HEK293 (cell line): ENCODE measurements at regions not wholly inside any gene's neighbourhood (a gene's known extent, or its start where the extent isn't known, plus 50 kb on each side); places are given as distances from the start of the nearest gene placed in this dataset.

ENCODE experiments used
- CTCF ChIA-PET: fragments of 350-600 bp; formaldehyde crosslinking; extraction: SDS; loops from one replicate; lab custom pipeline; 2021; ENCODE audit warnings: antibody characterized with exemption; lab: Yijun Ruan, JAX
- POLR2A ChIA-PET: fragments of 300-600 bp; formaldehyde crosslinking; extraction: SDS; loops from one replicate; lab custom pipeline; 2020; ENCODE audit warnings: antibody characterized with exemption, inconsistent platforms; lab: Yijun Ruan, JAX
- H3K27ac ChIP-seq: fragments of 200-500 bp; sonication (Bioruptor generic); 2 replicates; pipeline ENCODE4 v1.5.1; 2014; ENCODE audit warnings: low read depth, low read length, control low read depth, inconsistent platforms; ENCODE audit errors: extremely low read depth
- H3K36me3 ChIP-seq, 2 experiments: fragments of 200-500 bp in 1 of 2; sonication (Bioruptor generic) in 1 of 2; 1 replicate in 1 of 2; 2 replicates in 1 of 2; pipeline ENCODE4 v1.5.1; 2014 to 2017; ENCODE audit warnings: inconsistent platforms in 2 of 2, low read length in 2 of 2; ENCODE audit not compliant: control insufficient read depth in 2 of 2, insufficient read depth in 1 of 2
- H3K4me1 ChIP-seq: fragments of 200-500 bp; sonication (Bioruptor generic); 2 replicates; pipeline ENCODE4 v1.5.1; 2014; ENCODE audit warnings: mild to moderate bottlenecking, low read length, inconsistent platforms; ENCODE audit not compliant: control insufficient read depth, insufficient read depth
- H3K4me3 ChIP-seq: 2 replicates; pipeline ENCODE4 v1.5.1; 2011; ENCODE audit warnings: low read depth, mild to moderate bottlenecking, control low read depth, low read length, moderate library complexity
- H3K9me3 ChIP-seq: fragments of 200-500 bp; sonication (Bioruptor generic); 2 replicates; pipeline ENCODE4 v1.5.1; 2014; ENCODE audit warnings: low read depth, low read length, inconsistent platforms; ENCODE audit not compliant: control insufficient read depth, insufficient read depth
- ZBTB48 ChIP-seq: fragments of 450-650 bp; formaldehyde crosslinking; IDR thresholded peaks from 2 replicates; pipeline ENCODE4 v1.5.1; 2016; ENCODE audit warnings: missing biosample characterization, missing genetic modification characterization
- ZNF112 ChIP-seq: fragments of 450-650 bp; formaldehyde crosslinking; IDR thresholded peaks from 2 replicates; pipeline ENCODE4 v1.5.0; 2017; ENCODE audit warnings: missing biosample characterization, missing genetic modification characterization
- ZNF121 ChIP-seq: fragments of 450-650 bp; formaldehyde crosslinking; IDR thresholded peaks from 2 replicates; pipeline ENCODE4 v1.5.1; 2016; ENCODE audit warnings: missing biosample characterization, missing genetic modification characterization
- ZNF202 ChIP-seq: fragments of 450-650 bp; formaldehyde crosslinking; IDR thresholded peaks from 2 replicates; pipeline ENCODE4 v1.5.1; 2016; ENCODE audit warnings: missing biosample characterization, missing genetic modification characterization, borderline replicate concordance
- ZNF416 ChIP-seq: fragments of 450-650 bp; formaldehyde crosslinking; IDR thresholded peaks from 2 replicates; pipeline ENCODE4 v1.5.1; 2016; ENCODE audit warnings: missing biosample characterization, missing genetic modification characterization
- ZNF768 ChIP-seq: fragments of 450-650 bp; formaldehyde crosslinking; IDR thresholded peaks from 2 replicates; pipeline ENCODE4 v1.5.1; 2018; ENCODE audit warnings: missing biosample characterization, mild to moderate bottlenecking, missing genetic modification characterization
- TF ChIP-seq, protein P1 (sequence below): fragments of 450-650 bp; formaldehyde crosslinking; IDR thresholded peaks from 2 replicates; pipeline ENCODE4 v1.5.1; 2016; ENCODE audit warnings: missing biosample characterization, missing genetic modification characterization
- TF ChIP-seq, protein P2 (sequence below): sonication (generic); formaldehyde crosslinking; IDR thresholded peaks from 2 replicates; pipeline ENCODE4 v1.8.1; 2022; ENCODE audit warnings: mild to moderate bottlenecking, moderate library complexity, missing genetic modification reagents
- TF ChIP-seq, protein P3 (sequence below): fragments of 450-650 bp; formaldehyde crosslinking; IDR thresholded peaks from 2 replicates; pipeline ENCODE4 v1.5.1; 2016; ENCODE audit warnings: missing biosample characterization, missing genetic modification characterization, borderline replicate concordance
- TF ChIP-seq, protein P4 (sequence below): fragments of 450-650 bp; formaldehyde crosslinking; IDR thresholded peaks from 2 replicates; pipeline ENCODE4 v1.5.1; 2016; ENCODE audit warnings: missing biosample characterization, missing genetic modification characterization
- TF ChIP-seq, protein P5 (sequence below): fragments of 450-650 bp; formaldehyde crosslinking; IDR thresholded peaks from 2 replicates; pipeline ENCODE4 v1.5.1; 2016; ENCODE audit warnings: missing biosample characterization, missing genetic modification characterization

DNA sequence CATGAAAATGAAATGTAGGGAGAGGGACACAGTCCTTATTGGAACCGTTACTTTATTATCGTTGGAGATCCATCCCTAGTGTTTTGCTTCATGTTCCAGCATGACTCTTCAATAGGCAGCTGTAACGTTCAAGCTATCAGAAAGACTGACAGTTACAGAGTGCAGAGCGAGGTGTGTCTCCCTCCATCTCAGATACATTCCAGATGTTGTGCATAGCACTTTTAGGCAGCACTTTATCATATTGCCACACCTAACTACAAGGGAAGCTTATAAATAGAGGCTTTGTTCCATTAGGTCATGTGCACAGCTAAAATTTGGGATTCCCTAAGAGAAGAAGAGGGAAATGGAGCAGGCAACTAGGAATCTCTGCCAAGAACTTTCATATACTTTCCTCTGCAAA, 1009.6 kb downstream of the ROBO2 start:
- POLR2A ChIA-PET = no interaction called here
- Histone ChIP-seq H3K4me1 (no peaks in the 10 kb centered on the region), H3K4me3 (no peak overlapping the region), H3K27ac (no peak overlapping the region), H3K9me3 (no peaks in the 10 kb centered on the region)
- CTCF ChIA-PET = no interaction called here
- TF ChIP-seq ZNF768 (tag by site-specific recombination) (no peak), ZNF112 (tag by site-specific recombination) (no peak), ZNF202 (tag by site-specific recombination) (no peak), ZBTB48 (tag by site-specific recombination) (no peak), ZNF416 (tag by site-specific recombination) (no peak)
- TF ChIP-seq, protein P1, sequence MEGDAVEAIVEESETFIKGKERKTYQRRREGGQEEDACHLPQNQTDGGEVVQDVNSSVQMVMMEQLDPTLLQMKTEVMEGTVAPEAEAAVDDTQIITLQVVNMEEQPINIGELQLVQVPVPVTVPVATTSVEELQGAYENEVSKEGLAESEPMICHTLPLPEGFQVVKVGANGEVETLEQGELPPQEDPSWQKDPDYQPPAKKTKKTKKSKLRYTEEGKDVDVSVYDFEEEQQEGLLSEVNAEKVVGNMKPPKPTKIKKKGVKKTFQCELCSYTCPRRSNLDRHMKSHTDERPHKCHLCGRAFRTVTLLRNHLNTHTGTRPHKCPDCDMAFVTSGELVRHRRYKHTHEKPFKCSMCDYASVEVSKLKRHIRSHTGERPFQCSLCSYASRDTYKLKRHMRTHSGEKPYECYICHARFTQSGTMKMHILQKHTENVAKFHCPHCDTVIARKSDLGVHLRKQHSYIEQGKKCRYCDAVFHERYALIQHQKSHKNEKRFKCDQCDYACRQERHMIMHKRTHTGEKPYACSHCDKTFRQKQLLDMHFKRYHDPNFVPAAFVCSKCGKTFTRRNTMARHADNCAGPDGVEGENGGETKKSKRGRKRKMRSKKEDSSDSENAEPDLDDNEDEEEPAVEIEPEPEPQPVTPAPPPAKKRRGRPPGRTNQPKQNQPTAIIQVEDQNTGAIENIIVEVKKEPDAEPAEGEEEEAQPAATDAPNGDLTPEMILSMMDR (tag by site-specific recombination) = no peak
- TF ChIP-seq, protein P2, sequence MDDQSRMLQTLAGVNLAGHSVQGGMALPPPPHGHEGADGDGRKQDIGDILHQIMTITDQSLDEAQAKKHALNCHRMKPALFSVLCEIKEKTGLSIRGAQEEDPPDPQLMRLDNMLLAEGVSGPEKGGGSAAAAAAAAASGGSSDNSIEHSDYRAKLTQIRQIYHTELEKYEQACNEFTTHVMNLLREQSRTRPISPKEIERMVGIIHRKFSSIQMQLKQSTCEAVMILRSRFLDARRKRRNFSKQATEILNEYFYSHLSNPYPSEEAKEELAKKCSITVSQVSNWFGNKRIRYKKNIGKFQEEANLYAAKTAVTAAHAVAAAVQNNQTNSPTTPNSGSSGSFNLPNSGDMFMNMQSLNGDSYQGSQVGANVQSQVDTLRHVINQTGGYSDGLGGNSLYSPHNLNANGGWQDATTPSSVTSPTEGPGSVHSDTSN (CRISPR knock-in tag) = no peak
- TF ChIP-seq, protein P3, sequence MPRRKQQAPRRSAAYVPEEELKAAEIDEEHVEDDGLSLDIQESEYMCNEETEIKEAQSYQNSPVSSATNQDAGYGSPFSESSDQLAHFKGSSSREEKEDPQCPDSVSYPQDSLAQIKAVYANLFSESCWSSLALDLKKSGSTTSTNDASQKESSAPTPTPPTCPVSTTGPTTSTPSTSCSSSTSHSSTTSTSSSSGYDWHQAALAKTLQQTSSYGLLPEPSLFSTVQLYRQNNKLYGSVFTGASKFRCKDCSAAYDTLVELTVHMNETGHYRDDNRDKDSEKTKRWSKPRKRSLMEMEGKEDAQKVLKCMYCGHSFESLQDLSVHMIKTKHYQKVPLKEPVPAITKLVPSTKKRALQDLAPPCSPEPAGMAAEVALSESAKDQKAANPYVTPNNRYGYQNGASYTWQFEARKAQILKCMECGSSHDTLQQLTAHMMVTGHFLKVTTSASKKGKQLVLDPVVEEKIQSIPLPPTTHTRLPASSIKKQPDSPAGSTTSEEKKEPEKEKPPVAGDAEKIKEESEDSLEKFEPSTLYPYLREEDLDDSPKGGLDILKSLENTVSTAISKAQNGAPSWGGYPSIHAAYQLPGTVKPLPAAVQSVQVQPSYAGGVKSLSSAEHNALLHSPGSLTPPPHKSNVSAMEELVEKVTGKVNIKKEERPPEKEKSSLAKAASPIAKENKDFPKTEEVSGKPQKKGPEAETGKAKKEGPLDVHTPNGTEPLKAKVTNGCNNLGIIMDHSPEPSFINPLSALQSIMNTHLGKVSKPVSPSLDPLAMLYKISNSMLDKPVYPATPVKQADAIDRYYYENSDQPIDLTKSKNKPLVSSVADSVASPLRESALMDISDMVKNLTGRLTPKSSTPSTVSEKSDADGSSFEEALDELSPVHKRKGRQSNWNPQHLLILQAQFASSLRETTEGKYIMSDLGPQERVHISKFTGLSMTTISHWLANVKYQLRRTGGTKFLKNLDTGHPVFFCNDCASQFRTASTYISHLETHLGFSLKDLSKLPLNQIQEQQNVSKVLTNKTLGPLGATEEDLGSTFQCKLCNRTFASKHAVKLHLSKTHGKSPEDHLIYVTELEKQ (tag by site-specific recombination) = no peak
- TF ChIP-seq, protein P4, sequence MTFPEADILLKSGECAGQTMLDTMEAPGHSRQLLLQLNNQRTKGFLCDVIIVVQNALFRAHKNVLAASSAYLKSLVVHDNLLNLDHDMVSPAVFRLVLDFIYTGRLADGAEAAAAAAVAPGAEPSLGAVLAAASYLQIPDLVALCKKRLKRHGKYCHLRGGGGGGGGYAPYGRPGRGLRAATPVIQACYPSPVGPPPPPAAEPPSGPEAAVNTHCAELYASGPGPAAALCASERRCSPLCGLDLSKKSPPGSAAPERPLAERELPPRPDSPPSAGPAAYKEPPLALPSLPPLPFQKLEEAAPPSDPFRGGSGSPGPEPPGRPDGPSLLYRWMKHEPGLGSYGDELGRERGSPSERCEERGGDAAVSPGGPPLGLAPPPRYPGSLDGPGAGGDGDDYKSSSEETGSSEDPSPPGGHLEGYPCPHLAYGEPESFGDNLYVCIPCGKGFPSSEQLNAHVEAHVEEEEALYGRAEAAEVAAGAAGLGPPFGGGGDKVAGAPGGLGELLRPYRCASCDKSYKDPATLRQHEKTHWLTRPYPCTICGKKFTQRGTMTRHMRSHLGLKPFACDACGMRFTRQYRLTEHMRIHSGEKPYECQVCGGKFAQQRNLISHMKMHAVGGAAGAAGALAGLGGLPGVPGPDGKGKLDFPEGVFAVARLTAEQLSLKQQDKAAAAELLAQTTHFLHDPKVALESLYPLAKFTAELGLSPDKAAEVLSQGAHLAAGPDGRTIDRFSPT (tag by site-specific recombination) = no peak
- TF ChIP-seq, protein P5, sequence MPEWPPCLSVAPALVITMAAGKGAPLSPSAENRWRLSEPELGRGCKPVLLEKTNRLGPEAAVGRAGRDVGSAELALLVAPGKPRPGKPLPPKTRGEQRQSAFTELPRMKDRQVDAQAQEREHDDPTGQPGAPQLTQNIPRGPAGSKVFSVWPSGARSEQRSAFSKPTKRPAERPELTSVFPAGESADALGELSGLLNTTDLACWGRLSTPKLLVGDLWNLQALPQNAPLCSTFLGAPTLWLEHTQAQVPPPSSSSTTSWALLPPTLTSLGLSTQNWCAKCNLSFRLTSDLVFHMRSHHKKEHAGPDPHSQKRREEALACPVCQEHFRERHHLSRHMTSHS = no peak
- TF ChIP-seq, all 188 proteins: peak for 0
- H3K36me3 ChIP-seq = no peaks in the 10 kb centered on the region

DNA sequence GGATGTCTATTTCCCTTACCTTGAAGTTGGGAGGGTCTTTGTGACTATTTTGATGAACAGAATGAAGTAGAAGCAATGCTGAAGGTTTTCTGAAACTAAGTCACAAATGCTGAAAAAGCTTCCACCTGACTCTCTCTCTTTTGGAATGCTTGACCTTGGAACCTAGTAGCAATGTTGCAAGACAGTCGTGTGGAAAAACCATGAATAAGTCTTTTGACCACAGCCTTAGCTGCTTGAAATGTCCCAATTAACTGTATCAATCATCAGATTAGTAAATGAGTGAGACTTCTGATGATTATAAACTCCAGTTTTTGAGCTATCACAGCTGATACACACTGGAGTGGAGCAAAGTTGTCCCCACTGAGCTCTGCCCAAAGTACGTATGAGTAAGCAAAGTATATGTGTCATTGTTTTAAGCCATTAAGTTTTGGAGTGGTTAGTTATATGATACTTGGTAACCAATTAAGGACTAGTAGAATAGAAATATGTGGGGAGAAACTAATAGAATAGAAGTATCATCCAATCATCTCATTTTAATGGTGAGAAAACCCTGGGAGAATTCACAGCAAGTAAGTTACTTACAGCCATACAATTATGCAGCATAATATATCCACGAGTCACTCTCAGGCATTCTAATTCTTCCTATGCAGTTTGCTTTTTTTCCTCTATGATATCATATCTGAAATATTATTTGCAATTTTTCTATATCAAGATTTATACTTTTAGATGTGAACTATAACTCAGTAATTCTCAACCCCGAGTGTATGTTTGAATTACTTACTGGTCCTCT, 1010.6 kb downstream of the ROBO2 start:
- POLR2A ChIA-PET = no interaction called here

More for the DNA sequence above, 1010.6 kb downstream of the ROBO2 start:
- CTCF ChIA-PET = no interaction called here
- no peaks in the 10 kb centered on the region for H3K4me1 ChIP-seq
- no peaks in the 10 kb centered on the region for H3K9me3 ChIP-seq
- no peak overlapping the region for H3K4me3 ChIP-seq
- no peaks in the 10 kb centered on the region for H3K36me3 ChIP-seq
- H3K27ac ChIP-seq = no peak overlapping the region
- TF ChIP-seq ZNF121 (tag by site-specific recombination) = no peak
